ENCODE measurements at regions not wholly inside any gene's neighbourhood (a gene's known extent, or its start where the extent isn't known, plus 50 kb on each side); places are given as distances from the start of the nearest gene placed in this dataset.

DNA sequence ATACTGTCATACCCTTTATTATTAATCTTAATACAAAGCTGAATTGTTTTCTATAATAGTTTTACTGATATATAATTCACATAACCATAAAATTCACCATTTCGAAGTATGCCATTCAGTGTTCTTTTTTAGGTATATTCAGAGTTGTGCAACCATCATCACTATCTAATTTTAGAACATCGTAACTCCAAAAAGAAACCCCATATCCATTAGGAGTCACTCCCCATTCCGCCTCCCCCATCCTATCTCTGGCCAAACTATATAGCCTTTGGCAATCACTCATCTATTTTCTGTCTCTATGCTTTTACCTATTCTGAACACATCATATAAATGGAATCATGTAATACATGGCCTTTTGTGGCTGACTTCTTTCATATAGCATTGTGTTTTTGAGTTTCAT is 169.7 kb upstream of the GALNT15 start:
- TF ChIP-seq POLR2AphosphoS5 (IDR thresholded peaks at IDR 0.05) (no peak), POLR2A (IDR thresholded peaks at IDR 0.05) (no peak)
- TF ChIP-seq, protein P1, sequence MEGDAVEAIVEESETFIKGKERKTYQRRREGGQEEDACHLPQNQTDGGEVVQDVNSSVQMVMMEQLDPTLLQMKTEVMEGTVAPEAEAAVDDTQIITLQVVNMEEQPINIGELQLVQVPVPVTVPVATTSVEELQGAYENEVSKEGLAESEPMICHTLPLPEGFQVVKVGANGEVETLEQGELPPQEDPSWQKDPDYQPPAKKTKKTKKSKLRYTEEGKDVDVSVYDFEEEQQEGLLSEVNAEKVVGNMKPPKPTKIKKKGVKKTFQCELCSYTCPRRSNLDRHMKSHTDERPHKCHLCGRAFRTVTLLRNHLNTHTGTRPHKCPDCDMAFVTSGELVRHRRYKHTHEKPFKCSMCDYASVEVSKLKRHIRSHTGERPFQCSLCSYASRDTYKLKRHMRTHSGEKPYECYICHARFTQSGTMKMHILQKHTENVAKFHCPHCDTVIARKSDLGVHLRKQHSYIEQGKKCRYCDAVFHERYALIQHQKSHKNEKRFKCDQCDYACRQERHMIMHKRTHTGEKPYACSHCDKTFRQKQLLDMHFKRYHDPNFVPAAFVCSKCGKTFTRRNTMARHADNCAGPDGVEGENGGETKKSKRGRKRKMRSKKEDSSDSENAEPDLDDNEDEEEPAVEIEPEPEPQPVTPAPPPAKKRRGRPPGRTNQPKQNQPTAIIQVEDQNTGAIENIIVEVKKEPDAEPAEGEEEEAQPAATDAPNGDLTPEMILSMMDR (IDR thresholded peaks at IDR 0.05): no peak
